ENCODE measurements at regions not wholly inside any gene's neighbourhood (a gene's known extent, or its start where the extent isn't known, plus 50 kb on each side); places are given as distances from the start of the nearest gene placed in this dataset.

DNA sequence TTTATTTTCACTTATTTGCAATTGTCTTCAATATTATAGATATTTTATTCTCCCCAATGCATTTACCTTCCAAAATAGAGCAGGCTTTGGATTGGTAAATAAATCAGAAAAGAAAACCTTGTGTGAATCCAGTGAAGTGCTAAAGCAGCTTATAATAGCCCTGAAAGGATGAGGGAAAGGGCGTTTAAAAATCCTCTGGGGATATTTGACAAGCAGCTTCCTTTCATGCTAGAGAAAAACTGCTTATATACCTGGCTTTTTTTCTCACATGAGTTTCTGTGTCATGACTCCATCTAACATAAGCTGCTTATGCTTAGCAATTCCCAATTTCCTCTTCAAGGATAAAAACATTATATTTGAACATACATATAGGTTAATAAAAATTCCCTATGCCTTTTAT is 221.6 kb upstream of the SEMA3E start:
- 45 to 49% methylated on average over 1 of the region's 1 CpG for WGBS, 2 donors

DNA sequence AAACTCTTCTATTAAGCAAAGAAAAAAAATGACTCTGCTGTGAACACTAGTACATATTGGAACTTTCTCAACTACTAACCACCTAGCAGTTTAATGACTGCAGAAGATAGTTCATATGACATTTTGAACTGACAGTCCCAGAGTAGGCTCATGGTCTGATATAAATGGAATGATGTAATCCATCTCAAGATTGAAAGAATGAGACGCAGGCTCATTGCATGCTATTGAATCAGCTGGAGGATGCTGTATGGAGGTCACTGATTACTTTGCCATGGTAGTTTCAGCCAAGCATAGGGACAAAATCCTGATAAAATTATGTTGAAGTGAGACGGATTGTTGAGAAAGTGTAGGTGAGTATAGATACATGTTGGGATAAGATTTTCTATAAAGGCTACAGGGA is 217.6 kb upstream of the SEMA3E start:
- no peak overlapping the region for H3K4me3 ChIP-seq (ENCODE audit: low read depth, poor library complexity, severe bottlenecking)
- no peak for DNase-seq (ENCODE audit: low spot score in 2 of 2)
- WGBS, 2 donors, result 88 to 96% methylated on average over 2 of the region's 2 CpGs
- TF ChIP-seq, protein P1, sequence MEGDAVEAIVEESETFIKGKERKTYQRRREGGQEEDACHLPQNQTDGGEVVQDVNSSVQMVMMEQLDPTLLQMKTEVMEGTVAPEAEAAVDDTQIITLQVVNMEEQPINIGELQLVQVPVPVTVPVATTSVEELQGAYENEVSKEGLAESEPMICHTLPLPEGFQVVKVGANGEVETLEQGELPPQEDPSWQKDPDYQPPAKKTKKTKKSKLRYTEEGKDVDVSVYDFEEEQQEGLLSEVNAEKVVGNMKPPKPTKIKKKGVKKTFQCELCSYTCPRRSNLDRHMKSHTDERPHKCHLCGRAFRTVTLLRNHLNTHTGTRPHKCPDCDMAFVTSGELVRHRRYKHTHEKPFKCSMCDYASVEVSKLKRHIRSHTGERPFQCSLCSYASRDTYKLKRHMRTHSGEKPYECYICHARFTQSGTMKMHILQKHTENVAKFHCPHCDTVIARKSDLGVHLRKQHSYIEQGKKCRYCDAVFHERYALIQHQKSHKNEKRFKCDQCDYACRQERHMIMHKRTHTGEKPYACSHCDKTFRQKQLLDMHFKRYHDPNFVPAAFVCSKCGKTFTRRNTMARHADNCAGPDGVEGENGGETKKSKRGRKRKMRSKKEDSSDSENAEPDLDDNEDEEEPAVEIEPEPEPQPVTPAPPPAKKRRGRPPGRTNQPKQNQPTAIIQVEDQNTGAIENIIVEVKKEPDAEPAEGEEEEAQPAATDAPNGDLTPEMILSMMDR (IDR thresholded peaks at IDR 0.05), result no peak
- no peak for TF ChIP-seq POLR2A (IDR thresholded peaks at IDR 0.05)
- intact Hi-C loops (cut with DNase I; ENCODE audit: low total_unique reads), result no loop called here

More for the DNA sequence above, 221.6 kb upstream of the SEMA3E start:
- intact Hi-C loops (cut with DNase I; ENCODE audit: low total_unique reads), result no loop called here
- DNase-seq (ENCODE audit: low spot score in 2 of 2), result no peak
- H3K4me3 ChIP-seq (ENCODE audit: low read depth, poor library complexity, severe bottlenecking), result no peak overlapping the region
- no peak for TF ChIP-seq POLR2A (IDR thresholded peaks at IDR 0.05)
- TF ChIP-seq, protein P1 (IDR thresholded peaks at IDR 0.05), result no peak

DNA sequence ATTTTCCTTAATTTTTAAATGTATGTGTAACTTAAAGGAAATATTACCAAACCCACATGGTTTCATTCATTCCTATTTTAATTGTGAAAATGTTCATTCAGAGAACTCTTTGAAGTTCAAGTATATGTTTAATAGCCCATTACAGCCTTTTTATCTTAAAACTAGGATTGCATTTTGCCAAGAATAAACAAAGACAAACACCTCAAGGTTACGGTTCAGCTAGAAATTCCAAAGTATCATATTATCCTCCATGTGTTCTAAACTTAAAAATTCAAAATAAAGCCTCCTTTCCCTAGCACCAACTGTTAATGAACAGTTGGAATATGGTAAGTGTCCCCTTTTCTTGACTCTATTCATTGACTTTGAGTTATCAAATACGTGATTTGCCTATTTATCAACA is 215.6 kb upstream of the SEMA3E start:
- no peak overlapping the region for H3K4me3 ChIP-seq (ENCODE audit: low read depth, poor library complexity, severe bottlenecking)
- WGBS, 2 donors, result 89 to 91% methylated on average over 2 of the region's 2 CpGs
- no peak for DNase-seq (ENCODE audit: low spot score in 2 of 2)
- intact Hi-C loops (cut with DNase I; ENCODE audit: low total_unique reads), result no loop called here
- TF ChIP-seq, protein P1 (IDR thresholded peaks at IDR 0.05), result no peak
- no peak for TF ChIP-seq POLR2A (IDR thresholded peaks at IDR 0.05)

GRCh38 chr7:83863906-83864305 is 215.0 kb upstream of the SEMA3E start:
- WGBS, 2 donors, result 72 to 84% methylated on average over 2 of the region's 2 CpGs
- no peak for DNase-seq (ENCODE audit: low spot score in 2 of 2)
- no peak for TF ChIP-seq POLR2A (IDR thresholded peaks at IDR 0.05)
- TF ChIP-seq, protein P1 (IDR thresholded peaks at IDR 0.05), result no peak
- H3K4me3 ChIP-seq (ENCODE audit: low read depth, poor library complexity, severe bottlenecking), result no peak overlapping the region
- intact Hi-C loops (cut with DNase I; ENCODE audit: low total_unique reads), result no loop called here

DNA sequence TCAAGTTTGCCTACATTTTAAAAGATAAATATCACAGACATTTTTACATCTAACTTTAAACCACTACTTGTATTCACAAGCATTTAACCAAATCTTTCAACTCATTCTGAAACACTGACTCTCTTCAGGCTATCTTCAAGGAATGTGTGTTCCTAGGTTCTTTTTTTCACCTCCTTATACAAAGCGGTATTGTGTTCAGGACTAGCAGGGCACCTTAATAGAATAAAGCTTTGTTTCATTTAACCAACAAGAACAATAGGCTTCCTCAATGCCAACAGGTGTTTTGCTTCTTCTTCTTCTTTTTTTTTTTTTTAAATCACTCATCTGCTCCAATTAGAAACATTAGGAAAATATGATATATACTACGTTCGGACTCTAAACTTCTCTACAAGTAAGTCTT is 212.9 kb upstream of the SEMA3E start:
- TF ChIP-seq, protein P1 (IDR thresholded peaks at IDR 0.05), result no peak
- TF ChIP-seq POLR2A (IDR thresholded peaks at IDR 0.05), result no peak

DNA sequence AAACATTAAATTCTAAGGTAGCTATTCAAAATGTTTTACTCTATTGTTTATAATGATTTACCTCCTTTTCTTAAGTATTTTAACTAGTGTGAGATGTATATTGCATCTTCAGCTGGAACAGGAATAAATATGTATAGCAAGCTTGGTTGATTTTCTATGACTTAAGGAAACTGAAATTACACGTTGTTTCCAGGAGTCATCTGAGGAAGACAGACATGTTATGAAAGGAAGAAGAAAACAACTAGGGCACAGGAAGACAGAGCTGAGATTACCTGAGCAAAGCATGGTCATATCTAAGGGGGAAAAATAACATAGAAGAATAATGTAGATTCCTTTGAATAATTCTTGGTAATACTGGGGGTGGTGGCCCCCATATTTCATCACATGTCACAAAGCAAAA is 210.9 kb upstream of the SEMA3E start:
- no peak overlapping the region for H3K4me3 ChIP-seq (ENCODE audit: low read depth, poor library complexity, severe bottlenecking)
- no peak for TF ChIP-seq POLR2A (IDR thresholded peaks at IDR 0.05)
- TF ChIP-seq, protein P1 (IDR thresholded peaks at IDR 0.05), result no peak
- WGBS, 2 donors, result 47 to 73% methylated on average over 1 of the region's 1 CpG
- intact Hi-C loops (cut with DNase I; ENCODE audit: low total_unique reads), result no loop called here
- no peak for DNase-seq (ENCODE audit: low spot score in 2 of 2)

More for the DNA sequence above, 212.9 kb upstream of the SEMA3E start:
- no peak for DNase-seq (ENCODE audit: low spot score in 2 of 2)
- no peak overlapping the region for H3K4me3 ChIP-seq (ENCODE audit: low read depth, poor library complexity, severe bottlenecking)
- intact Hi-C loops (cut with DNase I; ENCODE audit: low total_unique reads), result no loop called here
- WGBS, 2 donors, result 78 to 83% methylated on average over 3 of the region's 3 CpGs

All from lower leg skin (tissue), 4 donors.